GM06990 (cell line): ENCODE measurements at regions not wholly inside any gene's neighbourhood (a gene's known extent, or its start where the extent isn't known, plus 50 kb on each side); places are given as distances from the start of the nearest gene placed in this dataset.

Source experiments
- DNase-seq: peaks from one replicate; pipeline ENCODE4 v3.0.0-alpha.2; 2011; ENCODE audit not compliant: insufficient read length; ENCODE audit errors: extremely low read depth
- H3K27me3 ChIP-seq: replicated peaks from 2 replicates; pipeline ENCODE4 v1.6.0; 2011; ENCODE audit warnings: low read length; ENCODE audit not compliant: control insufficient read depth, insufficient read depth
- H3K36me3 ChIP-seq: 2 replicates; pipeline ENCODE4 v1.5.1; 2011; ENCODE audit warnings: low read length; ENCODE audit not compliant: control insufficient read depth, insufficient read depth
- H3K4me3 ChIP-seq: replicated peaks from 2 replicates; pipeline ENCODE4 v1.5.1; 2011; ENCODE audit warnings: low read depth, mild to moderate bottlenecking, control low read depth, low read length
- CTCF ChIP-seq: IDR thresholded peaks from 2 replicates; pipeline ENCODE4 v1.5.1; 2011; ENCODE audit warnings: low read length, control low read depth, mild to moderate bottlenecking, inconsistent platforms; ENCODE audit not compliant: insufficient read depth, poor library complexity, severe bottlenecking

DNA sequence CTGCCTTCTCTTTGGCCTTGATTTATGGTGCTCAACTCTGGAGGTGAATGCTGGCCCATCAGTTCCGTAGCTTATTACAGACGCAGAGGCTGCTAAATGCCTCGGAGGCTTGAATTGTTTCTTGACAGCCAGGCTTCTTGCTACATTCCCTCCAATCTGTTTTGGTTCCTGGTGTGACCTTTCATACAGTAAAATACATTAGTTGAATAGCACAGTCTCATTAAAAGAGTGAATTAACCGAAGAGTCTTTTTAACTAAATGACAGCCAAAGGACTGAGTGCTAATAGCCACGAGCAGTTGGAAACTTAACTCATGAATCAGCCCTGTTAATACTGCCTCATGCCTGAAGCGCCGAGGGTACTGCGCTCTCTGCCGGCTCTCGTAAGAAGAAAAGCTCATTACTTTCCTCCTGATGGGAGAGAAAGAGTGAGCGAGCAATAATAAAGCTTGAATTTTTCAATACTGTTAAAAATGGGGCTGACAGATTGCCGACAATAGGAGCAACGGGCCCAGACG is 236.4 kb upstream of the GPR26 start:
- DNase-seq = no peak
- Histone ChIP-seq H3K36me3 (no peaks in the 10 kb centered on the region), H3K4me3 (no peak overlapping the region), H3K27me3 (no peaks in the 10 kb centered on the region)
- no peak for TF ChIP-seq CTCF

DNA sequence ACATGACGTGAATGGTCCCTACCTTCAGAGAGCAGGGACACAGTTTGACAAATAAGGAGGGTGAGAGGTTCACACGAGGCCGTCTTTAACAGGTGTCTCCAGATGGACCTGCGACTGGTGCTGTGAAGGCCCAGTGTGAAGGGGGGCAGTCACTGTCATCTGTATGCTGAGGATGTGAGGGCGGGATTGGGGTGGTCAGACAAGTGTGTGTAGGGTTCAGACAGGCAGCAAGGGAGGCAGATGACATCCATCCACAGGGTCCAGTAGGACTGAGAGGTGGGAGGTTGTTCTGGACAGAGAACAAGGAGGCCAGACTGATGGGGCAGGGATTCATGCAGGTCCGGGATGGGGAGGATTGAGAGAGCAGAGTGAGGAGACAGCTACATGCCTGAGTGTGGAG is 232.6 kb upstream of the GPR26 start:
- Histone ChIP-seq H3K36me3 (no peaks in the 10 kb centered on the region), H3K4me3 (no peak overlapping the region), H3K27me3 (no peaks in the 10 kb centered on the region)
- DNase-seq = no peak
- TF ChIP-seq CTCF = no peak

GRCh38 chr10:123434435-123435039 is 231.6 kb upstream of the GPR26 start:
- H3K27me3 ChIP-seq = no peaks in the 10 kb centered on the region
- H3K4me3 ChIP-seq = no peak overlapping the region
- no peak for DNase-seq
- TF ChIP-seq CTCF = no peak
- no peaks in the 10 kb centered on the region for H3K36me3 ChIP-seq

DNA sequence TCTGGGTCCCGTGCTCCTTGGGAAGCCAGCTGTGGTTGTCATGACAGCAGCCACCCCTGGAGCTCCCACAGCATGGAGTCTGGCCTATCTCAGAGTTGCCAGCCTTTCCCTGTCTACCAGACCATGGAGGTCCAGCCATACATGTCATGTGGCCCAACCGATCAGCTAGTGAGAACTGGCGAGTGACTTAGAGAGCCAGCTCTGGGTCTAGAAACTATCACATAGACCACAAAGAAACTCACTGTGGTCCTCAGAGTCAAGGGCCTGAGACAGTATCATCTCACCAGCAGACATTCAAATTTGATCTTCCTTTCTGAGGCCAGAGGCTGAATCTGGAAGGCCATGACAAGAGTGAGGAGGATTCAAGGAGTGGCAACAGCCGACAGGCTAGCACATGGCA is 223.3 kb upstream of the GPR26 start:
- DNase-seq = no peak
- no peak overlapping the region for H3K4me3 ChIP-seq
- H3K36me3 ChIP-seq = no peaks in the 10 kb centered on the region; the same call in 1 of the 2 replicates
- no peaks in the 10 kb centered on the region for H3K27me3 ChIP-seq
- TF ChIP-seq CTCF = no peak

DNA sequence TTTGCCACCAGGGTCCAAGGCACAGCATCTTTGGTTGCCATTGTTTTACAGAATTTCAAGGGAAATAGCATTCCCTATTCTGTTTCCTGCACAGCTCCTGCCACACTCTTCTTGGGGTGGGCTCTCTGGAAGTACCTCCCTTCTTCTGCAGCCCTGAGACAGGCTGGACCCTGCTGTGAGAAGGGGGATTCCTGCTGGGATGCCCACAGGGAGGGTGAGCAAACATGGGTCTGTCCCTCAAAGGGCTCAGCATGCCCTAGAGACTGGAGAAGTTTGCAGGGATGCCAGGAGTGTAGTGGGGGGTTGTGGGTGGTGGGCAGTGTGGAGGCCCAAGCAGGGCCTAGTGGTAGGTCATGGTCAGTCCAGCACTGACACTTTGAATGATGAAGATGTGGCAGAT is 222.2 kb upstream of the GPR26 start:
- no peaks in the 10 kb centered on the region for H3K27me3 ChIP-seq
- H3K36me3 ChIP-seq = no peaks in the 10 kb centered on the region; the same call in 1 of the 2 replicates
- DNase-seq = no peak
- H3K4me3 ChIP-seq = no peak overlapping the region
- no peak for TF ChIP-seq CTCF

GRCh38 chr10:123445261-123445775 is 220.8 kb upstream of the GPR26 start:
- Histone ChIP-seq H3K27me3 (no peaks in the 10 kb centered on the region), H3K4me3 (no peak overlapping the region), H3K36me3 (no peaks in the 10 kb centered on the region; the same call in 1 of the 2 replicates)
- no peak for DNase-seq
- no peak for TF ChIP-seq CTCF
